Prostate gland (tissue), 2 donors: ENCODE measurements at regions not wholly inside any gene's neighbourhood (a gene's known extent, or its start where the extent isn't known, plus 50 kb on each side); places are given as distances from the start of the nearest gene placed in this dataset.

Source experiments
- DNase-seq: peaks from one replicate; pipeline ENCODE4 v3.0.0-alpha.2; 2019; ENCODE audit warnings: low spot score
- H3K27ac ChIP-seq, 2 donors: fragments of 200-600 bp; sonication (generic); 2 replicates each; pipeline ENCODE4 v1.5.1; 2017 to 2019
- H3K27me3 ChIP-seq: fragments of 200-600 bp; sonication (generic); replicated peaks from 2 replicates; pipeline ENCODE4 v1.5.1; 2019; ENCODE audit not compliant: insufficient read depth
- H3K36me3 ChIP-seq, 2 donors: fragments of 200-600 bp; sonication (generic); 1 replicate in 1 of 2; 2 replicates in 1 of 2; pipeline versions ENCODE4 v1.5.1 to v1.8.1; 2017 to 2019
- H3K4me1 ChIP-seq: fragments of 200-600 bp; sonication (generic); replicated peaks from 2 replicates; pipeline ENCODE4 v1.5.1; 2019
- H3K4me3 ChIP-seq, 2 donors: fragments of 200-600 bp; sonication (generic); 2 replicates each; pipeline ENCODE4 v1.5.1; 2017 to 2019
- H3K9me3 ChIP-seq: fragments of 200-600 bp; sonication (generic); 2 replicates; pipeline ENCODE4 v1.5.1; 2017
- POLR2A ChIP-seq: fragments of 450-650 bp; IDR thresholded peaks from one replicate; pipeline ENCODE4 v1.6.1; 2016; ENCODE audit warnings: antibody characterized with exemption, mild to moderate bottlenecking
- POLR2AphosphoS5 ChIP-seq: sonication (generic); formaldehyde crosslinking; IDR thresholded peaks from one replicate; pipeline ENCODE4 v1.6.1; 2017; ENCODE audit warnings: antibody characterized with exemption
- WGBS: methylation state at CpG from one replicate; pipeline ENCODE4 v1.1.5; 2018; 5-methylcytosine and 5-hydroxymethylcytosine counted together
- intact Hi-C: fragments of 100-400 bp; cut with DNase I; formaldehyde crosslinking; loops from one replicate; pipeline ENCODE4 v1.14.2; 2022
- TF ChIP-seq, protein P1 (sequence below), 4 experiments: fragments of 200-600 bp in 2 of 4; fragments of 450-650 bp in 2 of 4; sonication (generic) in 2 of 4; IDR thresholded peaks; 1 replicate in 3 of 4; 2 replicates in 1 of 4; pipeline ENCODE4 v1.5.1; 2016 to 2019; ENCODE audit warnings: antibody characterized with exemption in 4 of 4, mild to moderate bottlenecking in 2 of 4, moderate library complexity in 2 of 4

DNA sequence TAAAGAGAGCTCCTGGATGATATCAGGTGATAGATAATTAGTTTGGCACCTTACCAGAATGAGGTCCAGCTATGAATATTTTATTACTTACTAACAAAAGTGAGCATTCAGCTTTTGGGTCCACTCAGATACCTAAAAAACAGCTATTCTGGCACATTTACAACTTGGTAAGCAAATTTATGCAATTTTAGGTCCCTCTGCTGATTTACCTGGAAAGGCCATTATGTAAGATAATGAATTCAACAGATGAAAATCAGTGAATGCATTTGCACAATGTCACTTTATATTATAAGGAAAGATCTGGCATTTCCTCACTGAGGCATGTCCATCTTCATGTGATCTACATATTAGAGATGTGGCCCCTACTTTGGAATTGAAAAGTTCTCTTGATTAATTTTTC is 517.0 kb downstream of the SPRY1 start:
- TF ChIP-seq POLR2A = no peak
- TF ChIP-seq, protein P1, sequence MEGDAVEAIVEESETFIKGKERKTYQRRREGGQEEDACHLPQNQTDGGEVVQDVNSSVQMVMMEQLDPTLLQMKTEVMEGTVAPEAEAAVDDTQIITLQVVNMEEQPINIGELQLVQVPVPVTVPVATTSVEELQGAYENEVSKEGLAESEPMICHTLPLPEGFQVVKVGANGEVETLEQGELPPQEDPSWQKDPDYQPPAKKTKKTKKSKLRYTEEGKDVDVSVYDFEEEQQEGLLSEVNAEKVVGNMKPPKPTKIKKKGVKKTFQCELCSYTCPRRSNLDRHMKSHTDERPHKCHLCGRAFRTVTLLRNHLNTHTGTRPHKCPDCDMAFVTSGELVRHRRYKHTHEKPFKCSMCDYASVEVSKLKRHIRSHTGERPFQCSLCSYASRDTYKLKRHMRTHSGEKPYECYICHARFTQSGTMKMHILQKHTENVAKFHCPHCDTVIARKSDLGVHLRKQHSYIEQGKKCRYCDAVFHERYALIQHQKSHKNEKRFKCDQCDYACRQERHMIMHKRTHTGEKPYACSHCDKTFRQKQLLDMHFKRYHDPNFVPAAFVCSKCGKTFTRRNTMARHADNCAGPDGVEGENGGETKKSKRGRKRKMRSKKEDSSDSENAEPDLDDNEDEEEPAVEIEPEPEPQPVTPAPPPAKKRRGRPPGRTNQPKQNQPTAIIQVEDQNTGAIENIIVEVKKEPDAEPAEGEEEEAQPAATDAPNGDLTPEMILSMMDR (IDR thresholded peaks at IDR 0.05) = no peak
- no peak for TF ChIP-seq POLR2AphosphoS5
- H3K9me3 ChIP-seq = no peaks in the 10 kb centered on the region
- no peak overlapping the region for H3K27ac ChIP-seq
- no peaks in the 10 kb centered on the region for H3K27me3 ChIP-seq
- H3K36me3 ChIP-seq = no peaks in the 10 kb centered on the region
- DNase-seq = no peak
- no peak overlapping the region for H3K4me3 ChIP-seq
- H3K4me1 ChIP-seq = no peaks in the 10 kb centered on the region
- intact Hi-C loops = no loop called here

DNA sequence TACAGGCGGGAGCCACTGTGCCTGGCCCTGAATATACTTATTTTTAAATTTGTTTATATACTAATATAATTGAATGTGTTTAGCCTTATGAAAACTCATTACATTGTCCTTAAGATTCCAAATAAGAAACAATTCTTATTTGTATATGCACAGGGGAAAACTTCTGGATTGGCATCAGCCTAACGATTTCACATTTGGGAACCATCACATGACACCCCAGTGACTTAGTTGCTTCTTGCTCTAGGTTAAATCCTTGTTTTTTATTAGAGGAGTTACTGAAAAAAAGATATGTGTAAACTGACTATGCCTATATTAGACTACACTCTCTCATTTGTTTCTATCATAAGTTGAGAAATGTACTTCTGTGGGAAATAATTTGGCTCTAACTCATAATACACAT is 520.2 kb downstream of the SPRY1 start:
- TF ChIP-seq POLR2AphosphoS5 (no peak), POLR2A (no peak)
- TF ChIP-seq, protein P1 (IDR thresholded peaks at IDR 0.05) = no peak
- 87% methylated on average over 2 of the region's 2 CpGs for WGBS
- no peak for DNase-seq
- Histone ChIP-seq H3K36me3 (no peaks in the 10 kb centered on the region), H3K27ac (no peak overlapping the region), H3K9me3 (no peaks in the 10 kb centered on the region), H3K27me3 (no peaks in the 10 kb centered on the region), H3K4me3 (no peak overlapping the region), H3K4me1 (no peaks in the 10 kb centered on the region)
- intact Hi-C loops = no loop called here

DNA sequence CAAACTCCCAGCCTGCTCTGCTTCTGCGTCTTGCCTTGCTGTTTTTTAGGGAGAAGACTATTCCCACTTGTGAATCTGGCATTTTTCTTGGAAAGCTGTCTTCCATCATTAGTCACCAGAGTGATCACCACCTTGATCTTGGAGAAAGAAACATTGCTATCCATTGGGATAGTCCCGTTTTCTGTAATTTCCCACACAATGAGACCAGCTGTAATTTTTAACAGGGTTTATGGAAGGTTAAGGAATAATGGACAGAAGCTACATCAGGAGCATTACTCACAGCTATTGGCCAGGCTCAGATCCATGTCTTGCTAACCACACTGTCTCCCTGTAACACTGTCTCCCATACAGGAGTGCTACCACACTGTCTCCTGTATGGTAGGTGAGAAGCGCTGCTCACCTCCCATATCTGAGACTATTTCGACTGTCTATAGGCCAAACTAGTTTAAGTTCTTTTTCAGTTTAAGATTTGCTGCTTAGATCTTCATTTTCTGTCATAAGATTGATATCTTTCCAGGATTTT is 523.0 kb downstream of the SPRY1 start:
- TF ChIP-seq POLR2AphosphoS5 (no peak), POLR2A (no peak)
- TF ChIP-seq, protein P1 (IDR thresholded peaks at IDR 0.05) = no peak
- WGBS = 94% methylated on average over 4 of the region's 4 CpGs
- H3K4me3 ChIP-seq = no peak overlapping the region

DNA sequence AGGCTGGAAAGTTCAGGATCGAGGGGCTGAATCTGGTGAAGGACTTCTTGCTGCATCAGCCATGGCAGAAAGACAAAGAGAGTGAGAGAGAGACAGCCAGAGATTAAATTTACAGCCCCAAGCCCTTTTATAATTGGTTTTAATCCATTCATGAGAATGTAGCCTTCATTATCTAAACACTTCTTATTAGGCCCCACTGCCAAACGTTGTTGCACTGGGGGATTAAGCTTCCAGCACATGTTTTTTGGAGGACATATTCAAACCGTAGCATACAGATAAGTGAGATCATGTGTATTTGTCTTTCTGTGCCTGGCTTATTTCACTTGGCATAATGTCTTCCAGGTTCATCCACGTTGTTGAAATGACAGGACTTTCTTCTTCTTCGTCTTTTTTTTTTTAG is 524.7 kb downstream of the SPRY1 start:
- Histone ChIP-seq H3K36me3 (no peaks in the 10 kb centered on the region), H3K9me3 (no peaks in the 10 kb centered on the region), H3K27me3 (no peaks in the 10 kb centered on the region), H3K27ac (no peak overlapping the region), H3K4me3 (no peak overlapping the region), H3K4me1 (no peaks in the 10 kb centered on the region)
- DNase-seq = no peak
- intact Hi-C loops = no loop called here
- WGBS = 78% methylated on average over 5 of the region's 5 CpGs
- TF ChIP-seq, protein P1 (IDR thresholded peaks at IDR 0.05) = no peak
- TF ChIP-seq POLR2AphosphoS5 = no peak
- no peak for TF ChIP-seq POLR2A

More for the DNA sequence above, 523.0 kb downstream of the SPRY1 start:
- Histone ChIP-seq H3K27ac (no peak overlapping the region), H3K27me3 (no peaks in the 10 kb centered on the region), H3K4me1 (no peaks in the 10 kb centered on the region), H3K36me3 (no peaks in the 10 kb centered on the region), H3K9me3 (no peaks in the 10 kb centered on the region)
- intact Hi-C loops = no loop called here
- DNase-seq = no peak

DNA sequence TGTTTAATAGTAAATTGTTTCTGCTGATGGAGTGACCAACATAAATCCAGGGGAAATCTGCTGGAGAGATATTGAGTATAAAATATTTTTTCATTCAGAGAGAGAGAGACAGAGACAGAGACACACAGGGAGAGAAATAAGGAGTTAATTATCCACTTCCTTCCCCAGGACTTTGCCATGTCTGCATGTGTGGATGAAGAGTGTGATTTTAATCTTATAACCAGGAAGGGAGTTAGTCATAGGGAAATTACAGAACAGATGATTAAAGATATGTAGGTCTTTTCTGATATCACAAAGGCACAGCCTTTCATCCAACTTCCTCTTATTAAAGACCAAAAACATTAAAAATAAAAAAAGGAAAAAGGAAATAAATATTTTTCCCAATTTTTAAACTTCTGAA is 526.3 kb downstream of the SPRY1 start:
- intact Hi-C loops = no loop called here
- DNase-seq = no peak
- Histone ChIP-seq H3K4me1 (no peaks in the 10 kb centered on the region), H3K9me3 (no peaks in the 10 kb centered on the region), H3K36me3 (no peaks in the 10 kb centered on the region), H3K27ac (no peak overlapping the region), H3K27me3 (no peaks in the 10 kb centered on the region), H3K4me3 (no peak overlapping the region)
- TF ChIP-seq, protein P1 (IDR thresholded peaks at IDR 0.05) = no peak
- TF ChIP-seq POLR2AphosphoS5 (no peak), POLR2A (no peak)
